Activated CD4-positive, alpha-beta T cell treated with anti-CD3 and anti-CD28 coated beads, Interleukin-2, amount 50 U/mL, for 1 hour (primary cell): ENCODE measurements at regions not wholly inside any gene's neighbourhood (a gene's known extent, or its start where the extent isn't known, plus 50 kb on each side); places are given as distances from the start of the nearest gene placed in this dataset.

Experiments
- DNase-seq: peaks from one replicate; pipeline ENCODE4 v3.0.0-alpha.2; 2020

DNA sequence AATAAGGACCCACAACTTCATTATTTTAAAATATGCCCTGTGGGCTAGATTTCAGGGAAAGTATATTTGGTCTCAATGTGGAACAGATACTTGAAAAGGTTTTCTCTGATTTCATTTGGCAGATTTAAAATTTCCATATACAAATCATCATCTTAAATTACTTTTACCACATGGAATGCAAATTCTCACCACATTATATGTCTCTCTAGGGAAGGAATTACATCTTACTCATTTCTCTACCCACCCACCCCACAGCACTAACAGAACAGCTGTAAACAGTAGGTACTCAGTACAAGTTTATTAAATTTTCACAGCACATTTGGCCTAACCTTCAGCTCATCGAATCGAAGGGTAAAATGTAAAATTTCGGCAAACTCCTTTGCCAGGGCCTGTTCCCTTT lies 104.0 kb downstream of the CYRIA start:
- no peak for DNase-seq

DNA sequence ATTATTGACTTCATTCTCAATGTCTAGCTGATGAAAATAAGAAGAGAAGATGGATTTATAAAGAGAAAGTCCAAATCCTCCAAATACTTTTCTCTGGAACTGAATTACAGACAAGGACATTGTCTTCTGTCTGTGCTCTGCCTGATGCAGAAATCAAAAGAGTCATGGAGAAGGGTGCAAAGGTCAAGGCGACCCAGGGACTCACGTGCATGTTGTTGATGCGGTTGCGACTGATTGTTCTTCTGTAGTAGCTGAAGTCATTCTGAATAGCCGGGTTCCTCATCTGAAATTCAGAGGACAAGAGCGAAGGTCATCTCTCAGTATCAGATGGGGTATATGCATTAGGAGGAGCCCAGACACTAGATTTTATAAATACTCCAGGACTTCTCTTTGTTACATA lies 104.4 kb downstream of the CYRIA start:
- DNase-seq: no peak

DNA sequence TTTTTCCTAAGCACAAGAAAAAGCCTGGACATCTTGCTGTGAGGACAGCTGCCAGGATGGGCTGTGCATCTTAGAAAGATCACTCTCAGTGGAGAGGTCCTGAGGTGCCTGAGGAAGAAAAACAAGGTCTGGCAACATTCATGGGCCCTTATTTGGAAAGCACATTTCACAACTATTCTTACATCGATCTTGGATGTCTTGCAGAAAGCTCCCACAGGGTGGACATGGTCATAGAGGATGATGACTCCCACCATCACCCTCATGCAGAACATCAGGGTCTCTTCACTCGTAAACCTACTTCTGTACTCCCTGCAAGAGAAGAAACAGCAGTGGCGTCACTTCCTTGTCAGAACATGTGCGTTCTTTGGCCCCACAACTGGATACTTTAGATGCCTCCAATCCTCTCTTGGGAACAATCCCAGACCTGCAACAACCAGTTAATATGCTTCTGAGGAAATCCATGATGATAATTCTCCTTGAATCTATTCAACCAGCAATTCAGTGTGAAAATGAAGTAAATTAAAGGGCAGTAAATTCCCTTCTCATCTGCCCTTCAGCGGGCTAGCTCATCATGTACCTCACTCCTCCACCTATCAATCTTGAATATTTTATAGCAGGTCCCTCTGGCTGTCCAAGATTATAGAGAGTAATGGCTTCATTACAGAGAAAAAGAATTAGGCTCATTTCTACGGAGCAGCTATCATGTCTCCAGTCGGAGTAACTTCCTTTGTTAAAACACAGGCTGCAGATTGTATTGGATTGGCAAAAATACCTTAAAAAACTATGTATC lies 106.2 kb downstream of the CYRIA start:
- no peak for DNase-seq

DNA sequence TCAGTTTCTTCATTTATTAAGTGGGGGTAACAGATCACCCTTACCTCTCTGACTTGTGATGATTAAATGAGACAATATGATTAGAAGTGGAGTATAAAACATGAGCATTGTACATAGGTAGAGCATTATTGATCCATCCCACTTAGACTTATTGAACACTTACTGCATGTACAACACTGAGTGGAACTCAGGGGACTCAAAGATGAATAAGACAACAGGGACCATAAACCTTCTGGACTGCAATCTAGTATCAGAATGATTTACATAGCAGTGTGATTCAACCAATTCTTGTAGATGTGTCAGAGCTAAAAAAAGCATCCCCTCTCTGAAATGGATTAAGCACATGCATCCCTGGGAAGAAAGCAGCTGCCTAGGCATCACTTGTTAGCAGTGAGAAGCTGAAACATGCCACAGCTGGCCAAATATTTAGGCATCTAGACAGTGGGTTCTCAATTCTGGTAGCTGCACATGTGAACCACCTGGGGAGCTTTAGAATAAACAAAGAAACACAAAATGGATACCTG lies 111.5 kb downstream of the CYRIA start:
- no peak for DNase-seq

DNA sequence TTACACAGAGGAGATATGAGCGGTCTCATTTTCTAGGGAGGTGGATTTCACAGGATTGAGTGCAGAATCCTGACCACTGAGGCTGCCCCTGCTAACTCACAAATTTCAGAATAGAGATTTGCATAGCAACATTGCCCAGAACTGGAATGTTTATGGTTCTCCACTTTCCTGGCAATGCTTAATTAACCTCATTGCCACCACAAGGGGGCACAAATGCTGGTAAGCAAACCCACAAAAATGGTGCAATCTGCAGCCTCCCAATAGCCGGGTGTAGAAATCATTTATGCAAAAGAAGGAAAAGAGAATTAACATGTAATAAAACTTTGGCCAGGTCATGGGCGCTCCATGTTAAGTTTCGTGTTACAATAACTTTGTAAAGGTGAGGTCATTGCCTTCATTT lies 112.4 kb downstream of the CYRIA start:
- DNase-seq: no peak

DNA sequence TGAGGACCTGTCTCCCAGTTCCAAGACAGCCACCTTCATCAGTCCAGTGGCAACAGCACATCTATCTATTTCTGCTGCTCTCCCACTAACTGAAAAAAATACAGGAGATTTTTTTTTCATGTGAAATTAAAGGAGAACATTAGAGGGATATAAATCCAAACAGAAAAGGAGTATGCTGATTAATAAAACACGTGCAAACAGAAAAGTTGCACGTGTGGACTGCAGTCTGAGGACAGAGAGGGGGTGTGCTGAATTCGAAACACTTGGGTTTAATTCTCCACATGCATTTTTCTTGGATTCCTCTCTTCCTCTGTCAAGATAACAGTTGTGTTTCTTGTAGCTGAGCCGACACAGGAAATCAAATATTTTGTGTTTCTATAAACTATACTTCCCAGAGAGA lies 113.4 kb downstream of the CYRIA start:
- no peak for DNase-seq

DNA sequence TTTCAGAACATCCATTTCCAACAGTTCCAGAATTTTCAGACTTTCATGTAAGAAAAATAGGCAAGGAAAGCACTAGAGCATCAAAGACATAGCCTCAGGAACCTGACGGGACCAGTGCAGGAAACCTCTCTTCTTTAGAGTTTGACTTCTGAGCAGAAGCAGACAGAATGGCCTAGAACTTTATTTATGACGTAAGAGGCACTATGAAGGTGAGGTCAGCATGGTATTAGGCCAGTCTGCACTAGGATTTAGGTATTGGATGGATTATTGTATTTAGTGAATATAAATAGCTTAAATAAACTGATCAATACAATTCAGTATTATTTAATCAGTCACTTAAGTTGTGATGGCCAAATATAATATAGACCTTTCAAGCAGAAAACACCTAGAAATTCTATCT lies 117.6 kb downstream of the CYRIA start:
- no peak for DNase-seq

DNA sequence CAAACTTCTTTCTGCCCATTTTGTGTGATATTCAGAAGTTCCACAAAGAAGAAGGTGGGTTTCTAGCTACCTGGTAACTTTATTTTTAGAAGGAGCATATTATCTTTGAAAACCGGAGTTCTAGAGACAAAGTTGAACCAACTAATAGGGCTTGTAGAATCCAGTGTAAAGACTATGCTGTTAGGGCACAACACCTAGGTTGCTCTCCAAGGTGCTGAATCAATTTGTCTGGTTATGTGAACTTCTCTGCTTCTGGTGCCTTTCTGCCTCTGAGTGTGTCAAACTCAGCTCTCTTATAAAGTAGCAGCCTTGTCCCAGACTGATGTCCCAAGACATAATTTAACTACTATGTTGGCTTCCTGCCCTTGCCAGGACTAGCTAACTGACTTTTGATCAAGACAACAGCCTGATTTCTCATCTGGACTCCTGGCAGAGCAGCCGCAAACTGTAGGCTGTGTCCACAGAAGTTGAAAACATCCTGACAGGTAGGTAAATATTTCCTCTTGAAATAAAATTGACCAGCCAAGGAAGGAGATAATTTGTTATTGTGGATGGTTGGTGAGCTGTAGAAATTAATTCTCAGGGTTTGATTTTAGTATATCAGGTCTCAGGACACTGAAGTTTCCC lies 119.4 kb downstream of the CYRIA start:
- no peak for DNase-seq

DNA sequence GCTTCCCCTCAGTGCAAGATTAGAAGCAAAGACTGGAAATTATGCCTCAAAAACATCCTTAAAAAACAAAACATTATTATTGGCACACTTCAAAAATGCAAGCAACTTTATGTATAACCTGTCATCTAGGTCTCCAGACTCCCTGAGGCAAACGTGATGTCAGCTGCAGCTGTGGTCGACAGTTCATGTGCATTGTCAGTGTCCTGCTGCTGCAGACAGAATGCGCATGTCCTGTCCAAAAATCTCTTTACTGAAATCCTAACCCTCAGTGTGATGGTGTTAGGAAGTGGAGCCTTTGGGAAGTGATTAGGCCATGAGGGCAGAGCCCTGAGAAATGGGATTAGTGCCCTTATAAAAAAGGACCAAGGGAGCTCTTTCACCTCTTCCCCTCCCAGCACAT lies 126.9 kb downstream of the CYRIA start:
- no peak for DNase-seq

DNA sequence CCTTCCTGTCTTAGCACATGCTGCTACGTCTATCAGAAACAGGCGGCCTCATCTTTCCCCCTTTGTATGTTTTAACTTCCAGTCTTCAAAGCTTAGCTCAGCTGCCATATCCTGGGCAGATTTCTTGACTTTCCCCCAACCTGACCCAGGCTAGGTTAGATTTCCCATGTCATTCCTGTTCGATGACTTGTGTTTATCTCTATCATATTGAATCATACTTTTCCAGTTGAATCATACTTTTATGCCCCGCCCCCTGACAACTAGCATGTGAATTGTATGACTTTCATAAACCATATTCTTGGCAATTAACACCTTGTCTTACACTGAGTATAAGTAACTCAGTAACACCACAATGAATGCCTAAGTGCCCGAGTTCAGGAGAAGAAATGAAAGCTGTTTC lies 128.3 kb downstream of the CYRIA start:
- no peak for DNase-seq

DNA sequence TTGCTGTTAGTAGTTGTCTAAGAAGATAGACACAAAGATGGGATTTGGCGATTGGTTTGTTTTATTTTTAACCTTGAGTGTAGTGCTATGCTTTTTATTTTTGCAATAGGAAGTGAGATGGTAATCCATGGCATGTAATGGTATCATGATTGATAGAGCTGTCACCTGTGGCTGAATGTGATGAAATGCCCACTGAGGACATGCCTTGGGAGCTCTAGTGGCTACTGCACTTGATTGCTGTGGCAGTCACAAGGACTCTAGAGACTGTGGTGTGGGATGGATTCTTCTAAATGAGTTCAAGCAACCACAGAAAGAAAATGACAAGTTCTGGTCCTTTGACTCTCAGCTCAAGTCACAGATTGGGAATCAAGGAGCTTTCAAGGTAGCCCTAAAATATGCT lies 139.4 kb downstream of the CYRIA start:
- no peak for DNase-seq

DNA sequence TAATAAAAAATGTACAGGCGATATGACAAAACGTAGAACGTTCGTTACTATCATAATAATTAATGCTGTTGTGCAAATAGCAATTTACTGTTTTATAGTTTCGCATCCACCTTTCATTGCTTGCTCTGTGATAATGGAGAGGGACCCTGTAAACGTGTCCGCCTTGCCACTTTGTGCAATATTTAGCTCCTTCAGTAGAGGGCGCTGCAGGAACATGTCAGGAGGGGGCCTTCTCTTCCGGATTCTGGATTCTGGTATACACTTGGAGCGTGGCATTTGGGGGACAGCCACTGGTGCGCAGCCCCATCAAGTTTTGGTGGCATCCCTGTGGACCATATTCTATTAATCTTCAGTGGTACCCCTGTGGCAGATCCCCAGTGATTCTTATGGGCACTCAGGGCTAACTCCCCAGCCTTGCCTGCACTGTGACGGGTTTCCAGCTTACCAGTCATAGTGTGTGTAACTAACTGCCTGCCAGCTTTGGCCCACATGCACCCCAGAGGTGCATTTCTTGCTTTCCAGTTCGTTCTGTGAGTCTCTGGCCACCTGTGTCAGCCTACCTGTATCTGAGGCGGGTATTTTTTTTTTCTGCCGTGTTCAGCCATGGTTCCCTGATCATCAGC lies 140.3 kb downstream of the CYRIA start:
- no peak for DNase-seq

DNA sequence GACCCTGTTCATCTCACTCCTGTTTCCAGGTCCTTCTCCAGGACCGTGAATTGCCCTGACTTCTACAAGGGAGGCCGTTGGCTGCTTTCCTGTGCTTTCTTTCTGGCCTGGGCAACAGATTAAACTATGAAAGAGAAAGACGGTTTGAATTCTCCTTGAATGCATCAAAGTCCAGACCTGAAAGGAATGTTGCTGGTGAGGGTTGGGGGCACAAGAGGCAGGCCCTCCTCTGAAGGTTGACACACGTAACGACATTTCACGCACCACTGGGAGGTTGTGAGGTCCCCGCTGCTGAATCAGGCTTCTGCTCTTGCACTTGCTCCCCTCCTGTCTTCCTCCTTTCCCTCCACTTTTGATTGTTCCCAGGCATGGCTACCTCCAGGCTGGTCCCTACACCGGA lies 141.9 kb downstream of the CYRIA start:
- no peak for DNase-seq

DNA sequence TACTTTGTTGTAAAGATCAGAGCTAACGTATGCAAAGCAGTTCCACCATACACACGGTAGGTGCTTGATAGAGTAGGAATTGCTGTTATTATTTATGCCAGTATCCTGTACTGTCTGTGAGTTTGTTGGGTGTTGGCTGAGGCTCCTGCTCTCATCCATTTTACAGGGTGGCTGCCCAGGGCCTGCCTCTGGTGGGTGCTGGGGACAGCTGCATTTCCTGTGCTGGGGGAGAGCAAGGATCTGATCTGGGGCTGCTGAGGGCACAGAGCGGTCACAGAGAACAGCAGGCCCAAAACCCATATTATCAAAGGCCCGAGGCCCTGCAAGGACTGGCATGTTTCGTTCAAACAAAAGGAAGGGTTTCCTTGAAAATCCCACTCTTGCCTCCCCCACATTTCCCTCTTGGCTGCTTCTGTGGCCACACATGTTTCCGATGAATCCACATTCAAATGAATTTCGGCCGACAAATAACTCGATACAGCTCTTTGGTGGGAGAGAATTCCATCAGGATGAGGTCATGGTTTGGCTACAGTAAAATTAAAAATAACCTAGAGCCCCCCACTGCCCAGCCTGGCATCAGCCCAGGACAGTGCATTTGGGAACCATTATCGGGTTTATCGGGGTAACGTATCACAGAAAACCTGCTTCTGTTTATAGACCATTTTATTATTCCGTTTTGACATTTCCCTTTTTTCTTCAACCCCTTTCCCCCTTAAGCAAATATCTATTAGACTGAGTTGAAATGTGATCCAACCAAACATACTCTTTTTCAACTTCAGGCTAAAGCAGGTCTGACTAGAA lies 143.4 kb downstream of the CYRIA start:
- DNase-seq: no peak

DNA sequence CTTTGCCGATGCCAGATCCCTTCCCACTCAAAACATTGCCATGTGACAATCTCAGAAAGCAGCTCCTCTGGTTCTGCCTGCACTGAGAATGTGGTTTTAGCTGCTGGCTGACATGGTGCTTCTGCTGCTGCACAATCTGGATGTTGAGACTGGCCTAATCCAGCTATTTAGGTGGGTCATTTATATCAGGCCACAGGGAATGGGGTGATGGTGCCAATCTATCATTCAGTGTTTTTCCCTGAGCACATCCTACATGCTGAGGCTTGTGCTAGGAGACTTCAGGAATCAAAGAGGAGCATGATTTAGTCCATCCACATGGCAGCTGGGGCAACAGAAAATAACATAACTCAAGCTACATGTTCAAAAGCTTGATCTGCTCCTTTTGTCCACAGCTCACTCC lies 144.7 kb downstream of the CYRIA start:
- DNase-seq: no peak

DNA sequence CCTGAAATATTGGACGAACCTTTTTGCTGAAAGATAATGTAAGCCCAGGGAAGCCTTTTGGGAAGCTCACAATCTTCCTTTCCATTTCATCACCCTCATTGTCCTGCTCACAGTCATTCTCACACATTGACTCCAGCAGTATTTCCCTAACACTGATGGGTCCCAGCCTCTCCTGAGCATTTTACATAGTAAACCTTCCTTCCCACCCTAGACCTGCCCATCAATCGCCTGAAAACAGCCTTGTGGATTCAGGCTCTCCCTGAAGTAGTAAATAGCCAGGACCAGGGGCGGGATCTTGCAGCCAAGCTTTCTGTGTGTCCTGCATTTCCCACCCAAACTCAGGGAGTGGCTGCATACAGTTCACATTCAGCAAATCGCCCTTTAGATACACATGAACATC lies 149.9 kb downstream of the CYRIA start:
- DNase-seq: no peak

DNA sequence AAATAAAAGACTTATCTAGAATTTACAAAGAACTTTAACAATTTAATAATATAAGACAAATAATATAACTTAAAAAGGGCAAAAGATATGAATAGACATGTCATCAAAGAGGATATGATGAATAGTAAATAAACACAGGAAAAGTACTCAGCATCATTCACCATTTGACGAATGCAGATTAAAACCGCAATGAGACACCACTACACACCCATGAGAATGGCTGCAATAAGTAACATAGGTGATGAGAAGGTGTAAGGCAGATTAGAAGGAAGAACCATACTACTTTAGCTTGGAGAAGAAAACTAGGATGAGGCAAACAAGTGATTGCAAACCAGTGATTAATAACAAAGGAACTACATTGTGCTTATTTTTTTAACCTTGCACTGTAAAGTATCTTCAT lies 152.0 kb downstream of the CYRIA start:
- no peak for DNase-seq

DNA sequence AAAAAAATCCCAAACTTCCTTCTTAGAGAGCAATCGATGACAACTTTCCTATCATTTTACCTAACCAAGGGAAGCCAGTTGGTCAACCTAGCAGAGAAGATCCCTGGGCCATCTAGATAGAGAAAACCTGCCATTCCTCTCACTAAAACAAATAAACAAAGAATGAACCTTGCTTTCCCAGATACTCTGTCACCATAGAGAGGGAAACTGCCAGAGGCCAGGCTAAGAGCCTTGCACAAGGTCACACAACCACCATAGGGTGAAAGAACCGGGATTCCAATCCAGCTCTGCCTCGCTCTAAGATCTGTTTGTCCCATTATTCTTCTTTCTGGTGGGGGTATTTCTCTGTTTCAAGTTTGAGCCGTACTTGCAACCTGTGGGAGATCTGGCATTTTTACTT lies 154.6 kb downstream of the CYRIA start:
- no peak for DNase-seq

DNA sequence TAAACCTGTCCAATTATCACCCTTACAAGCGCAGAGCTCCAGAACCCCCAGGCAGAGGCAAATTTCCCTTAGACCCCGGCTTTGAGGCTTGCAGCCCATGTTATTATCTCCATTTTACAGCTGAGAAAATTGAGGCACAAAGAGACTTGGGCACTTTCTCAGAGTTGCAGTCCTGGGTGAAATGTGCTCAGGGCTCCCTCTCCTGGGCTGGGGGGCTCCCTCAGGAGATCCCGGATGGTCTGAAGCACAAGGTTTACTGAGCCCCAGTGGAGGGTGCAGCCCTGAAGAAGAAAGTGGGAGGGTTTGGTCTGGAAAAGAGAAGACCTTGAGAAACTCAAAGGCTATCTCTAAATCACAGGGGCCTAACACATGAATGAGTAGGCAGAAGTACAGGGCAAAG lies 156.6 kb downstream of the CYRIA start:
- DNase-seq: no peak

DNA sequence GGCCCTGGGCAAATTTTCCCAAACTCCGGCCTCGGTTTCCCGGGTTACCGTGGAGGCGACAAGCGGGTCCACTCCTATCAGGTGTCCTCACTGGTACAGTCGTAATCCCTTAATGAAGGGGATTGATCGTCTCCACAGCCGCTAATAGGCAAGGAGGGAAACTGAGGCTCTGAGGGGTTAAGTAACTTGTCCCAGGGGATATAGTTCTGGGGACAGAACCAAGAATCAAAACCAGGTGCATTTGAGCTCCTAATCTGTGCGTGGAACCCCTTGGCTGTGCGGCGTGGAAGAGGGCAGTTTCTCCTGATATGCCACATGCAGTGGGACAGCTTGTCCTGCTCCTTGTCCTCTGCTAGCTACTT lies 157.2 kb downstream of the CYRIA start:
- DNase-seq: no peak

DNA sequence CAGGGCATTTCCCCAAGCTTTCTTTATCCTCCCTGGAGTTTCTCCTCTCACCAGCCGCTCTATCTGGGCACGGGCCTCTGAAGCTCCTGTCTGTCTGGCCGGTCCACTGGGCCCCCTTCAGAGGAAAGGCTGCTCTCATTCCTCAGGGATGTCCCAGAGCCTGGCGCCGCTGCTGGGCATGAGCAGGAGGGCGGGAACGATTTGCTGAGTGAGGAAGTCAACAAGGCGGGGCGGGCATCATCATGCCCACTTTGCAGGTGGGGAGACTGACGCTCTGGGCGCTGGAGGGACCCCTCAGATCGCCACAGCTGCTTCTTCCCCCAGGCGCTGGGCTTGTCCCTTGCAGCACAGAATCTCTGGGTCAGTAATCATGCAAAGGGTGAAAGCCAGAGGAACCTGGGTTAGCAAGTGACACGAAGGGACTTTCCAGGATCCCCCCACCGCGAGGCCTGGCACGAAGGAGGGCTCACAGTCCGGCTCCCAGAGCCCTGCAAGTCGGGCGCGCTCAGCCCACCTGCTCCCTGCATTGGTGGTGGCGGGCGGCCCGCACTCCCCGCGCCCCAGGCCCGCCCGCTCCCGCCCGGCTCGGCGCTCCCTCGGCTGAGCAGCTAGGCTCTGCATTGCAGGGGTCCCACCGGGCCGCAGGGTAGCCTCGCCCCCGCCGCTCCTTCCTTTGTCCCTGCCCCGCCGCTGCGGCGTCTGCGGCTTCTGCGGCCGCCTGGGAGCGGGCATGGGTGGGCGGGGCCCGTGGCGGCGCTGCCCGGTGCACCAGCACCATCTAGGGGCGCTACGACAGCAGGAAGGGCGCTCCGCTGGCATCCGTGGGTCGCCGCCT lies 157.8 kb downstream of the CYRIA start:
- no peak for DNase-seq

DNA sequence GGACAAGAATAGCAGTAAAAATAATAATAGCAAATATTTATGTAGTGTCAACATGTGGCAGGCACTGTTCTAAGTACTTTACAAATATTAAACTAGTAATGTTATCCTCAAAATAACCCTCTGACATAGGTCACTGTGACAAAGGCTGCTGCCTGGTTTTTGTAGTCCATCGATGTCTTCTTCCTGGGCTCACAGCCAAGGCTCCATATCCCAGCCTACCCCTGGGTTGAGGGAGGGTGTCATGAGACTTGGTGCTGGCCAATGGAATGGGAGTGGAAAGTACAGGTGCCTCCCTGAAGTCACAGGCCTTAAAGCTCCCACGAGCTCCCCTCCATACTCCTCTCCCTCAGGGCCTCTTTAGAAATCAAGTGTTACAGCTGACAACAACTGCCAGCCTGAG lies 159.3 kb downstream of the CYRIA start:
- no peak for DNase-seq
